Activated T-cell treated with anti-CD3 and anti-CD28 coated beads, Interleukin-2, amount 50 U/mL, for 72 hours (primary cell): ENCODE measurements at regions not wholly inside any gene's neighbourhood (a gene's known extent, or its start where the extent isn't known, plus 50 kb on each side); places are given as distances from the start of the nearest gene placed in this dataset.
"Not testable (repeated sequence)": the region's sequence is repeated elsewhere in the genome, so short reads cannot be mapped to it uniquely, and the experiment has no call there.

Source experiments
- ATAC-seq, 2 donors: fragments of 150-1000 bp; cut with Tn5 transposase; replicated peaks in 1 of 2; 2 replicates each; pipeline ENCODE4 v1.10.0; 2021; ENCODE audit warnings: moderate library complexity in 2 of 2, mild to moderate bottlenecking in 1 of 2
- DNase-seq, 2 donors: peaks; one replicate each; pipeline ENCODE4 v3.0.0; 2021 to 2022; ENCODE audit warnings: mixed read lengths in 1 of 2
- H3K27ac Mint-ChIP-seq: one replicate; pipeline ENCODE4 v1.8.0; 2022; ENCODE audit warnings: mild to moderate bottlenecking, moderate library complexity, mixed read lengths
- H3K27me3 Mint-ChIP-seq: one replicate; pipeline ENCODE4 v1.8.0; 2022; ENCODE audit warnings: low read depth, mixed read lengths
- H3K36me3 Mint-ChIP-seq, 2 donors: one replicate each; pipeline ENCODE4 v1.8.0; 2022; ENCODE audit warnings: mixed read lengths in 2 of 2, mild to moderate bottlenecking in 1 of 2; ENCODE audit not compliant: insufficient read depth in 2 of 2
- H3K4me1 Mint-ChIP-seq: one replicate; pipeline ENCODE4 v1.8.0; 2022; ENCODE audit warnings: low read depth, mixed read lengths
- H3K4me3 Mint-ChIP-seq, 2 donors: one replicate each; pipeline ENCODE4 v1.8.0; 2022; ENCODE audit warnings: mild to moderate bottlenecking in 2 of 2, mixed read lengths in 2 of 2, moderate library complexity in 2 of 2
- H3K9me3 Mint-ChIP-seq, 2 donors: one replicate each; pipeline ENCODE4 v1.8.0; 2022; ENCODE audit warnings: mixed read lengths in 2 of 2

GRCh38 chr6:9250852-9251251 is 815.5 kb upstream of the SLC35B3 start:
- Mint-ChIP-seq H3K27ac (no peak overlapping the region), H3K4me3 (no peak overlapping the region), H3K4me1 (no peaks in the 10 kb centered on the region), H3K36me3 (no peaks in the 10 kb centered on the region), H3K9me3 (peaks cover 0 to 3% of the 10 kb centered on the region in 2 donors), H3K27me3 (no peaks in the 10 kb centered on the region)
- no peak for ATAC-seq
- DNase-seq = no peak

GRCh38 chr6:9248133-9248532 is 812.8 kb upstream of the SLC35B3 start:
- H3K27me3 Mint-ChIP-seq = no peaks in the 10 kb centered on the region
- no peak overlapping the region for H3K27ac Mint-ChIP-seq
- no peak overlapping the region for H3K4me3 Mint-ChIP-seq

GRCh38 chr6:9240861-9241260 is 805.5 kb upstream of the SLC35B3 start:
- Mint-ChIP-seq H3K9me3 (peaks cover 2 to 5% of the 10 kb centered on the region in 2 donors), H3K4me1 (no peaks in the 10 kb centered on the region), H3K27me3 (no peaks in the 10 kb centered on the region), H3K4me3 (no peak overlapping the region), H3K36me3 (no peaks in the 10 kb centered on the region), H3K27ac (no peak overlapping the region)
- DNase-seq (no peak), ATAC-seq (no peak)

More at GRCh38 chr6:9248133-9248532, 812.8 kb upstream of the SLC35B3 start:
- Mint-ChIP-seq H3K36me3 (no peaks in the 10 kb centered on the region), H3K9me3 (peaks cover 0 to 2% of the 10 kb centered on the region in 2 donors), H3K4me1 (no peaks in the 10 kb centered on the region)
- ATAC-seq = no peak
- DNase-seq = no peak

GRCh38 chr6:9236443-9236842 is 801.1 kb upstream of the SLC35B3 start:
- Mint-ChIP-seq H3K9me3 (peaks cover 0 to 2% of the 10 kb centered on the region in 2 donors), H3K4me1 (no peaks in the 10 kb centered on the region), H3K27me3 (no peaks in the 10 kb centered on the region), H3K36me3 (no peaks in the 10 kb centered on the region), H3K4me3 (no peak overlapping the region), H3K27ac (no peak overlapping the region)
- no peak for DNase-seq
- ATAC-seq = no peak

GRCh38 chr6:9233686-9234085 is 798.3 kb upstream of the SLC35B3 start:
- peaks cover 0 to 2% of the 10 kb centered on the region in 2 donors for H3K9me3 Mint-ChIP-seq
- H3K4me3 Mint-ChIP-seq = no peak overlapping the region
- H3K36me3 Mint-ChIP-seq = no peaks in the 10 kb centered on the region
- no peak overlapping the region for H3K27ac Mint-ChIP-seq
- H3K4me1 Mint-ChIP-seq = no peaks in the 10 kb centered on the region
- no peak for ATAC-seq
- no peaks in the 10 kb centered on the region for H3K27me3 Mint-ChIP-seq
- no peak for DNase-seq

- DNase-seq (no peak), ATAC-seq (no peak)
- Mint-ChIP-seq H3K27me3 (no peaks in the 10 kb centered on the region), H3K27ac (no peak overlapping the region), H3K36me3 (no peaks in the 10 kb centered on the region), H3K4me1 (no peaks in the 10 kb centered on the region), H3K4me3 (no peak overlapping the region), H3K9me3 (peaks cover 0 to 2% of the 10 kb centered on the region in 2 donors)
Measured at GRCh38 chr6:9233226-9233625, 797.9 kb upstream of the SLC35B3 start.

GRCh38 chr6:9225441-9225871 is 790.1 kb upstream of the SLC35B3 start:
- Mint-ChIP-seq H3K4me3 (no peak overlapping the region), H3K36me3 (no peaks in the 10 kb centered on the region), H3K9me3 (peaks cover 14 to 17% of the 10 kb centered on the region in 2 donors), H3K4me1 (no peaks in the 10 kb centered on the region), H3K27me3 (no peaks in the 10 kb centered on the region), H3K27ac (no peak overlapping the region)
- DNase-seq (no peak), ATAC-seq (no peak)

GRCh38 chr6:9224539-9224938 is 789.2 kb upstream of the SLC35B3 start:
- Mint-ChIP-seq H3K4me3 (no peak overlapping the region), H3K27me3 (no peaks in the 10 kb centered on the region), H3K4me1 (no peaks in the 10 kb centered on the region), H3K27ac (no peak overlapping the region), H3K9me3 (peaks cover 14 to 21% of the 10 kb centered on the region in 2 donors), H3K36me3 (no peaks in the 10 kb centered on the region)
- no peak for DNase-seq
- ATAC-seq = no peak

- not testable (repeated sequence) for H3K4me3 Mint-ChIP-seq
Measured at GRCh38 chr6:9213717-9214116, 778.4 kb upstream of the SLC35B3 start.

GRCh38 chr6:9208966-9209365 is 773.6 kb upstream of the SLC35B3 start:
- no peaks in the 10 kb centered on the region for H3K36me3 Mint-ChIP-seq
- H3K27me3 Mint-ChIP-seq = no peaks in the 10 kb centered on the region
- ATAC-seq (no peak), DNase-seq (no peak)
- no peaks in the 10 kb centered on the region for H3K4me1 Mint-ChIP-seq
- no peaks in the 10 kb centered on the region for H3K9me3 Mint-ChIP-seq
- H3K27ac Mint-ChIP-seq = no peak overlapping the region
- H3K4me3 Mint-ChIP-seq = no peak overlapping the region

More at GRCh38 chr6:9213717-9214116, 778.4 kb upstream of the SLC35B3 start:
- H3K36me3 Mint-ChIP-seq, H3K27ac Mint-ChIP-seq, ATAC-seq, H3K4me1 Mint-ChIP-seq, H3K27me3 Mint-ChIP-seq, DNase-seq: not testable (repeated sequence)
- peaks cover 12 to 13% of the 10 kb centered on the region in 2 donors for H3K9me3 Mint-ChIP-seq

- Mint-ChIP-seq H3K9me3 (peaks cover 0 to 1% of the 10 kb centered on the region in 2 donors), H3K27ac (no peak overlapping the region), H3K36me3 (peaks cover 0 to 2% of the 10 kb centered on the region in 2 donors), H3K27me3 (no peaks in the 10 kb centered on the region), H3K4me3 (no peak overlapping the region), H3K4me1 (no peaks in the 10 kb centered on the region)
- no peak for ATAC-seq
- DNase-seq = no peak
Measured at GRCh38 chr6:9205645-9206044, 770.3 kb upstream of the SLC35B3 start.

- no peaks in the 10 kb centered on the region for H3K4me1 Mint-ChIP-seq
- H3K27me3 Mint-ChIP-seq = no peaks in the 10 kb centered on the region
- H3K9me3 Mint-ChIP-seq = peaks cover 0 to 3% of the 10 kb centered on the region in 2 donors
- H3K27ac Mint-ChIP-seq = no peak overlapping the region
- no peak for ATAC-seq
- H3K36me3 Mint-ChIP-seq = peaks cover 0 to 2% of the 10 kb centered on the region in 2 donors
- no peak overlapping the region for H3K4me3 Mint-ChIP-seq
- DNase-seq = no peak
Measured at GRCh38 chr6:9204171-9204570, 768.8 kb upstream of the SLC35B3 start.

- Mint-ChIP-seq H3K27me3 (no peaks in the 10 kb centered on the region), H3K36me3 (peaks cover 0 to 2% of the 10 kb centered on the region in 2 donors), H3K9me3 (peaks cover 0 to 3% of the 10 kb centered on the region in 2 donors), H3K4me3 (no peak overlapping the region), H3K4me1 (no peaks in the 10 kb centered on the region), H3K27ac (no peak overlapping the region)
- no peak for ATAC-seq
- no peak for DNase-seq
Measured at GRCh38 chr6:9200712-9201111, 765.4 kb upstream of the SLC35B3 start.

- no peaks in the 10 kb centered on the region for H3K36me3 Mint-ChIP-seq
- no peak overlapping the region for H3K4me3 Mint-ChIP-seq
- no peak for ATAC-seq
- no peak for DNase-seq
- peaks cover 1 to 2% of the 10 kb centered on the region in 2 donors for H3K9me3 Mint-ChIP-seq
- no peaks in the 10 kb centered on the region for H3K4me1 Mint-ChIP-seq
- no peaks in the 10 kb centered on the region for H3K27me3 Mint-ChIP-seq
- H3K27ac Mint-ChIP-seq = no peak overlapping the region
Measured at GRCh38 chr6:9197726-9198125, 762.4 kb upstream of the SLC35B3 start.
